GM23338 (cell line): ENCODE measurements at regions not wholly inside any gene's neighbourhood (a gene's known extent, or its start where the extent isn't known, plus 50 kb on each side); places are given as distances from the start of the nearest gene placed in this dataset.

Experiments
- ATAC-seq: fragments of 200-7000 bp; cut with Tn5 transposase; 3 replicates; pipeline ENCODE4 v1.9.1; 2020
- DNase-seq: peaks from one replicate; pipeline ENCODE4 v3.0.0-alpha.2; 2015; ENCODE audit warnings: low spot score
- H2AFZ ChIP-seq: fragments of 200-600 bp; sonication (generic); 2 replicates; pipeline ENCODE4 v1.8.0; 2016; ENCODE audit warnings: antibody characterized with exemption, mild to moderate bottlenecking, moderate library complexity
- H3F3A ChIP-seq: fragments of 200-600 bp; sonication (generic); replicated peaks from 2 replicates; pipeline ENCODE4 v1.8.0; 2017; ENCODE audit warnings: antibody characterized with exemption, mixed run types, low read depth
- H3K27ac ChIP-seq: fragments of 200-600 bp; sonication (generic); 2 replicates; pipeline ENCODE4 v1.6.1; 2016; ENCODE audit warnings: low read depth
- H3K27me3 ChIP-seq: fragments of 200-600 bp; sonication (generic); 2 replicates; pipeline ENCODE4 v1.8.0; 2016; ENCODE audit warnings: mild to moderate bottlenecking, mixed run types, moderate library complexity; ENCODE audit not compliant: insufficient read depth
- H3K36me3 ChIP-seq: fragments of 200-600 bp; sonication (generic); 2 replicates; pipeline ENCODE4 v1.8.0; 2016; ENCODE audit warnings: mild to moderate bottlenecking; ENCODE audit not compliant: insufficient read depth
- H3K4me1 ChIP-seq: fragments of 200-600 bp; sonication (generic); 2 replicates; pipeline ENCODE4 v1.8.0; 2016; ENCODE audit warnings: mild to moderate bottlenecking, moderate library complexity; ENCODE audit not compliant: insufficient read depth
- H3K4me2 ChIP-seq: fragments of 200-600 bp; sonication (generic); 2 replicates; pipeline ENCODE4 v1.7.1; 2017; ENCODE audit warnings: mixed run types
- H3K4me3 ChIP-seq: fragments of 200-600 bp; sonication (generic); 2 replicates; pipeline ENCODE4 v1.6.1; 2016; ENCODE audit warnings: mixed run types
- H3K79me2 ChIP-seq: fragments of 200-600 bp; sonication (generic); replicated peaks from 2 replicates; pipeline ENCODE4 v1.8.0; 2017; ENCODE audit warnings: mild to moderate bottlenecking; ENCODE audit not compliant: insufficient read depth
- H3K9me2 ChIP-seq: fragments of 200-600 bp; sonication (generic); 2 replicates; pipeline ENCODE4 v1.8.0; 2017; ENCODE audit not compliant: insufficient read depth
- H4K20me1 ChIP-seq: fragments of 200-600 bp; sonication (generic); replicated peaks from 2 replicates; pipeline ENCODE4 v1.8.0; 2017; ENCODE audit warnings: mild to moderate bottlenecking; ENCODE audit not compliant: insufficient read depth
- H3K27ac Mint-ChIP-seq: 2 replicates; pipeline ENCODE4 v1.8.0; 2020; ENCODE audit warnings: inconsistent platforms, mild to moderate bottlenecking, moderate library complexity, mixed read lengths
- H3K27me3 Mint-ChIP-seq: 3 replicates; pipeline ENCODE4 v1.8.0; 2022; ENCODE audit warnings: low read depth, mild to moderate bottlenecking, moderate library complexity, mixed read lengths, inconsistent platforms; ENCODE audit not compliant: insufficient read depth, poor library complexity
- H3K36me3 Mint-ChIP-seq: 3 replicates; pipeline ENCODE4 v1.8.0; 2021; ENCODE audit warnings: low read depth, mild to moderate bottlenecking, inconsistent platforms, moderate library complexity, mixed read lengths
- H3K4me1 Mint-ChIP-seq: 3 replicates; pipeline ENCODE4 v1.8.0; 2020; ENCODE audit warnings: mild to moderate bottlenecking, inconsistent platforms, mixed read lengths
- H3K4me3 Mint-ChIP-seq: 3 replicates; pipeline ENCODE4 v1.8.0; 2021; ENCODE audit warnings: moderate library complexity, mild to moderate bottlenecking, inconsistent platforms, mixed read lengths
- H3K9me3 Mint-ChIP-seq: 3 replicates; pipeline ENCODE4 v1.8.0; 2020; ENCODE audit warnings: moderate library complexity, mild to moderate bottlenecking, inconsistent platforms, mixed read lengths
- CREB1 ChIP-seq: fragments of 250-450 bp; sonication (Bioruptor Pico); IDR thresholded peaks from 2 replicates; pipeline ENCODE4 v1.5.0; 2020; ENCODE audit warnings: low read depth, mild to moderate bottlenecking, moderate library complexity
- ETS1 ChIP-seq: IDR thresholded peaks from 2 replicates; pipeline ENCODE4 v1.6.1; 2016; ENCODE audit warnings: antibody characterized with exemption
- EZH2 ChIP-seq: fragments of 200-600 bp; sonication (generic); IDR thresholded peaks from one replicate; pipeline ENCODE4 v1.8.0; 2017; ENCODE audit warnings: antibody characterized with exemption, mild to moderate bottlenecking, low read depth; ENCODE audit not compliant: unreplicated experiment
- EZH2phosphoT487 ChIP-seq: fragments of 200-600 bp; sonication (generic); IDR thresholded peaks from one replicate; pipeline ENCODE4 v1.8.1; 2018; ENCODE audit warnings: antibody characterized with exemption; ENCODE audit not compliant: unreplicated experiment
- JUNB ChIP-seq: IDR thresholded peaks from one replicate; pipeline ENCODE4 v1.6.1; 2016; ENCODE audit warnings: antibody characterized with exemption; ENCODE audit not compliant: unreplicated experiment
- NANOG ChIP-seq: IDR thresholded peaks from 2 replicates; pipeline ENCODE4 v1.6.1; 2016; ENCODE audit warnings: antibody characterized with exemption, borderline replicate concordance
- REST ChIP-seq: IDR thresholded peaks from one replicate; pipeline ENCODE4 v1.6.1; 2018; ENCODE audit warnings: antibody characterized with exemption; ENCODE audit not compliant: unreplicated experiment
- STAT1 ChIP-seq: IDR thresholded peaks from one replicate; pipeline ENCODE4 v1.6.1; 2016; ENCODE audit warnings: antibody characterized with exemption; ENCODE audit not compliant: unreplicated experiment
- ZNF114 ChIP-seq: fragments of 250-450 bp; sonication (Bioruptor Pico); IDR thresholded peaks from 2 replicates; pipeline ENCODE4 v1.5.0; 2020; ENCODE audit warnings: mild to moderate bottlenecking, moderate library complexity
- ZNF331 ChIP-seq: fragments of 250-450 bp; sonication (Bioruptor Pico); IDR thresholded peaks from 2 replicates; pipeline ENCODE4 v1.5.0; 2020; ENCODE audit warnings: low read depth, mild to moderate bottlenecking, moderate library complexity
- ZNF462 ChIP-seq: fragments of 250-450 bp; sonication (Bioruptor Pico); IDR thresholded peaks from 2 replicates; pipeline ENCODE4 v1.5.0; 2020; ENCODE audit warnings: mild to moderate bottlenecking, moderate library complexity

- DNase-seq = no peak
- Mint-ChIP-seq H3K4me1 (peaks cover 5% of the 10 kb centered on the region; the same call in 1 of the 3 replicates), H3K9me3 (0 out of 3 replicates have a peak, but pooled peaks cover 1% of the 10 kb centered on the region), H3K27ac (no peak overlapping the region), H3K27me3 (no peaks in the 10 kb centered on the region), H3K36me3 (no peaks in the 10 kb centered on the region), H3K4me3 (no peak overlapping the region)
- Histone ChIP-seq H3K27me3 (no peaks in the 10 kb centered on the region), H2AFZ (no peak overlapping the region), H3F3A (no peaks in the 10 kb centered on the region), H3K9me2 (peaks cover 3% of the 10 kb centered on the region; the same call in 1 of the 2 replicates), H3K79me2 (no peaks in the 10 kb centered on the region), H4K20me1 (no peaks in the 10 kb centered on the region), H3K4me2 (no peak overlapping the region), H3K4me3 (no peak overlapping the region), H3K4me1 (peaks cover 2% of the 10 kb centered on the region; the same call in 1 of the 2 replicates), H3K27ac (no peak overlapping the region), H3K36me3 (no peaks in the 10 kb centered on the region; the same call in 1 of the 2 replicates)
- no peak for ATAC-seq
- TF ChIP-seq ZNF331 (CRISPR knock-in tag) (no peak), JUNB (no peak), REST (no peak), NANOG (no peak), ZNF462 (CRISPR knock-in tag) (no peak), STAT1 (no peak), ETS1 (no peak), EZH2phosphoT487 (no peak), CREB1 (CRISPR knock-in tag) (no peak), ZNF114 (CRISPR knock-in tag) (no peak), EZH2 (no peak)
These were observed 280.3 kb upstream of the KLF3 start for GRCh38 chr4:38383646-38384121.
